Tongue (tissue), 1 donor: ENCODE measurements at regions not wholly inside any gene's neighbourhood (a gene's known extent, or its start where the extent isn't known, plus 50 kb on each side); places are given as distances from the start of the nearest gene placed in this dataset.
A peak's percentile ranks its signal among the peaks of the same experiment; 100 is the strongest.

Experiments
- DNase-seq: peaks from one replicate; pipeline ENCODE4 v3.0.0-alpha.2; 2015

- no peak for DNase-seq
Observed at GRCh38 chr15:47246317-47246716, 471.0 kb upstream of the SEMA6D start.

DNA sequence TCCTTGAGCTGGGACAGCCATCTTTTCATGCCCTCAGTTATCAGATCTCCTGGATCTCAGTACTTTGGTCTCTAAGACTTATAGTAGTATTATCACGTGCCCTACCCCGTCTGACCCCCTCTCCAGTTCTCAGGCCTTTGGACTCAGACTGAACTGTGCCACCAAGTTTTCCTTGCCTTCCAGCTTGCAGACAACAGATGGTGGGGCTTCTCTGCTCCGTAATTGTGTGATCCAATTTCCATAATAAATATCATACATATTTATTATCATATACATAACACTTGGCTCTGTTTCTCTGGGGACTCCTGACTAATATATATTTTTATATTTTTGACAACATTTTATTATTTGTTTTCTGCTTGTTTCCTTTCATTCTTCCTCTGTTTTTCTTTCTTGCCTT lies 458.8 kb upstream of the SEMA6D start:
- DNase-seq: no peak

DNA sequence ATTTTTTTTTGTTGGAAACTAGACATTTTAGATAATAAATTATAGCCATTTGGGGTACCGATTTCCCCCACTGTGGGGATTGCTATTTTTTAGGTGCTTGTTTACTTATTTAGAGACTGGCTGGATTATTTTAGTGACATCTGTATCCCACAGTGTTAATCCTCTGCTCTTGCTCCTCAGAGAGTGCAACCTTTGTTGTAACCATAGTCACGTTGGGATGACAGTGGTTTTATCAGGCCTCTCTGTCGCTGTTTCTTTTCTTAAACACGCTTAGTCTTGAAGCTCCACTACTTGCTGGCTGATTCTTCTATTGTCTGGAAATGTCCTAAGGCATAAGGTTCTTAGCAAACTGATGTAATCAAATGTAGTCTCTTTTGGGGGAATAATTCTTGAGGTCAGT lies 451.6 kb upstream of the SEMA6D start:
- DNase-seq: no peak

DNA sequence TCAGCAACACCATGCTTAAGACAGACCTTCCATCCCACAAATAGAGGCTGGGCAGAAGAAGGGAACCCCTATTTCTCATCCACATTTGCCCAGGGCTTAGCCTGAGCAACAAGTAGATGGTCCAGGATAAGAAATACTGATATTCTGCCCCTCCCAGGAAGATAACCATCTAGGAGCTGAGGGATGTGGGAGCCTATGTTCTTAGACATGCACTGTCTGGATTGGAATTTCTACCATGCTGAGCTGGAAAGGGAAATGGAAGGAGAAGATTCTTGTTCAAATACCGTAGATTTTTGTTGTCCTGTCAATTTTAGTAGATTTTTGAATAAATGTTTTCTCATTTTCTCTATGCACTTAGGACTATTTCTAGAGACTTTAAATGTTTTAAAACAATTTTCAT lies 450.7 kb upstream of the SEMA6D start:
- no peak for DNase-seq

- DNase-seq: no peak
Observed at GRCh38 chr15:47273864-47274263, 443.4 kb upstream of the SEMA6D start.

- no peak for DNase-seq
Observed at GRCh38 chr15:47283246-47283645, 434.1 kb upstream of the SEMA6D start.

DNA sequence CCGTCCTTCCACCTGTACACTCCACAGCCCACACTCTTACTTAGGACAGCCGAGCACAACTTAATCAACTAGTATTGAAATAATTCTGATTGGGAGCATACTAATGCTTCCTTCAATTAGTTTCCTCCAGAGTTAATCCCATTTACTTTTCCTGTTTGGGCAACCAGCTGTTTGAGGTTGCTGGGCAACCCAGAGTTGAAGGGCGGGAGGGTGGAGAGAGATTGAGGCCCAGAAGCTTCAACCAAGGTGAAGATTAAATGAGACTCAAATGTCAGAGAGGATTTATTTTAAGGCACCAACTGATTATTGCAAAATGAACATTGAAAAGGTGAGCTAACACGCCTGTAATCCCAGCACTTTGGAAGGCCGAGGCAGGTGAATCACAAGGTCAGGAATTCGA lies 428.5 kb upstream of the SEMA6D start:
- DNase-seq: no peak

DNA sequence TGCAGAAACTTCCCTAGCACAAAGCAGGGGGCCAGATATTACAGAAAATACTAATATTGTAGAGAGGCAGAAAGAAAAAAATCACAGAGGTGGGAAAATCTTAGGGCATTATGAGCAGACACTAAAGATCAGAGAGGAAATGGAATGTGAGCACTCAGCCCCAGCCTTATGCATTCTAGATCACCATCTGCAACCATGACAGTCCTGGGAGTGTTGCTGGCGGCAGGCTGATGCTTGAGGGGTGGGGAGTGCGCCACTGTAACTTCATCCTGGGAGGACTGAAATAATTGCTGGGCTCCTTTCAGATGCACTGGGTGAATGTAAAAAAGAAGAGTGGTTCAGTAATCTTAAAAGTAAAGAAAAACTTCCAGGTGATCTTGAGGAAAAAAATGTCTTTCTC lies 427.6 kb upstream of the SEMA6D start:
- DNase-seq: no peak

- no peak for DNase-seq
Observed at GRCh38 chr15:47291767-47292166, 425.5 kb upstream of the SEMA6D start.

DNA sequence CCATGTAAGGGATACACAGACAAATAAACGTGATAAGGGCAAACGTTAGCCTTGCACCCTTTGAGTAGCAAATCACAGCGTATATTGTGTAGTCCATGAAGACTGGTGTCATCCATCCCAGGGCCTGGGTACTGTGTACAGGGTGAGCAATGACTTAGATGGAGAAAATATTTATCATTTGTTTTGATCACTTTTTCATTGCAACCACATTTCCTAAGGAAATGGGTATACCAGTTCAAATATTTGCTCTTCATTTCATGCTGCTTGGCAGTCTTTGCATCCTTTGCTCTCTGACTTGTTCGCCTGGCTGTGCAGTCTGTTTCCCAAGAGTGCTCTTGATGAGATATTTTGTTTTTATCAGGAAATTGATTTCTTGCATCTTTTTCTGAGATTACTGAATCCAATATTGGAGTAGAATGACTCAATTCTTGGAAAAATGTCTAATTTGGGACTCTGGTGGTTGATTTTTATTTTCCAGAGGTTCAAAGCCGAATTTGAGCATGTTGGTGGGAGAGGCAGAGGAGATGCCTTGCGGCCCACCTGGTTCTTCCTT lies 424.6 kb upstream of the SEMA6D start:
- DNase-seq: no peak

- DNase-seq: peak; percentile 88
Observed at GRCh38 chr15:47293466-47294162, 423.7 kb upstream of the SEMA6D start.

DNA sequence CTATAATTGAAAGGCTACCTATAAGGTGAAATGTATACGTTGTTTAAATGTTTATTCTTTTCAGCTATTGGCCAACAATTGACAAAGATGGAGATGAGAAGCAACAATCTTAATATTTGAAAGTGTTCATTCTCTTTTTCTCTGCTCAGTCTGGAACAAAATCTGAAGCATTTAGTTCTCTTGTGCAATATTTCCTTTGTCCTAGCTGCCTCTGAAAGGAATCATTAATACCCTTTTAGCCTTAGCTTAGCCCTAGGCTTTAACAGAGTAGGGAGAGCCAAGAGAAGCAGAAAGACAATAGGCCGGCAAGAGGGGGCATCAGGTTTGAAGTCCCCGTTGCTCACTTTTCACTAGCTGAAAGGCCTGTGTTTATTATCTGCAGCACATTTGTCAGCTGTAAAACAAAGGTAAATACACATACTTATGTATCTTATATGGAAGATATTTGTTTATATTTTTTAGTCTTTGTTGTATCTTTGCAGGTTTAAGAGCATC lies 422.5 kb upstream of the SEMA6D start:
- no peak for DNase-seq

GRCh38 chr15:47296881-47297280 lies 420.4 kb upstream of the SEMA6D start:
- DNase-seq: no peak

- no peak for DNase-seq
Observed at GRCh38 chr15:47299846-47300434, 417.4 kb upstream of the SEMA6D start.

DNA sequence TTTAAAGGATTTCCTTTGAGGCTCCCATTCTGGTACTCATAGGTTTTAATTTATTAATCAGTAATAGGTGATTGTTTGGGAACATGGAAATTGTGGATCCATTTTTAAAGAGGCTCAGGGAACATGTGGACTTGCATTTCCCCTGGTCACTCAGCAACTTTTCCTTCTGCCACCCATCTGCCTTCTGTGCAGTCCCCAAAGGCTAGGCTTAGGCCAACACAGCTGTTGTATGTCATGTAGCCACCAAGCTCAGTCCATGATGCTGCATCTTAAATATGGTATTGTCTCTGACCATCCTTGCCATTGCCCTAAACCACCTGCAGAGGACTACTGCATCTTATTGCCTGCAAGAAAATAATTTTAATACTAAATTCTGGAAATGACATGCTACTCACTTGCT lies 416.7 kb upstream of the SEMA6D start:
- DNase-seq: no peak

GRCh38 chr15:47301481-47301880 lies 415.8 kb upstream of the SEMA6D start:
- peak; percentile 88 for DNase-seq

DNA sequence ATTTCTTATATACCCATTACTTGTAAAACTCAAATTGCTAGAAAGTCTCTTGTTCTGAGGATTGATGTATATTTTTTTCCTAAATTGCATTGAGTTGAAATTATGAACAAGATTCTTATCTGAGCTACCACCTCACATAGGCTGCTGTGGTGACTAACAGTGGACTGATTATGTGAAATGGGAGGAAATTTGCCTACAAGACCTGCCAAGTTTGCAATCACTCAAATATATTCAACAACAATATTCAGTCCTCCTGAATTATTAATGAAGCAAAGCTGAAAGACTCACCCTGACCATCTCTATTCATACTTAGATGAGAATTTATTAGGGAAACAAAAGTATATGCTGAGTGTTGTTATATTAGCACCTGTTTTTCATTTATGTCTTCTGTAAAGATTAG lies 412.6 kb upstream of the SEMA6D start:
- DNase-seq: no peak

GRCh38 chr15:47312161-47312560 lies 405.1 kb upstream of the SEMA6D start:
- no peak for DNase-seq

- DNase-seq: no peak
Observed at GRCh38 chr15:47326410-47327333, 390.6 kb upstream of the SEMA6D start.

GRCh38 chr15:47331829-47332393 lies 385.4 kb upstream of the SEMA6D start:
- peak; percentile 65 for DNase-seq

DNA sequence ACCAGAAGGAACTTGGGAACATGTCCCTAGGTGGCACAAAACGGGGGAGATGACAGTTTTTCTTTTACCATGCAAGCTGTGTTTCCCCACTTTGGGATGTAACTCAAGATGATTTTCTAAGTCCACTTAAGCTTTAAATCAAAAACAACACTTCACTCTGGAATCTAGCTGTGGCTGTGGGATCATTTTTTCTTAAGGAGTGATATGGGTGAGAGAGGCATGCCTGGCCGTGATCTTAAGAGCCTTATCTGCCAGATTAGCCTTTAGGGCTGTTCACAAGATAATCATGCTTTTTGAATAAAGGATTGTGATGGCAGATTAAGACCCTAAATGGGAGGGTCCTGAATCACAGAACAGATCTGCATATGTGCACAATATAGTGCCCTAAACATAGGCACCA lies 384.8 kb upstream of the SEMA6D start:
- DNase-seq: no peak

DNA sequence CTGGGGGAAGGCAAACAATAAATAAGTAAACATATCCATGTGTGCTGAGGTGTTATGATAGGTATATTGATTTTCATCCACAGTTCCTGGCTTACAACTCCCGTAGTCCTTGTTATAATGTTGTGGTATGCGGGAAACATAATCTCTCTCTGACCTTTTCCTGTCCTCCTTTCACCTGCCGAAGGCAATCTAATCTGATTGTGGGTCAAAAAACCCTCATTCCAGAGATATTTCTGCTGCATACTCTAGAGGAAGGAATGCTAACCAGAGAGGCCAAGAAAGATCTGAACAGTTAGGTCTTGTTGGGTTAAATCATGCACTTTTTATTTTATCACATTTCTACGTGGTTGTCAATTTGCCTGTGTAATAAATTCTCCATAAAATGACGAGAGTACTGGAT lies 383.6 kb upstream of the SEMA6D start:
- DNase-seq: no peak
